ENCODE measurements at regions not wholly inside any gene's neighbourhood (a gene's known extent, or its start where the extent isn't known, plus 50 kb on each side); places are given as distances from the start of the nearest gene placed in this dataset.

DNA sequence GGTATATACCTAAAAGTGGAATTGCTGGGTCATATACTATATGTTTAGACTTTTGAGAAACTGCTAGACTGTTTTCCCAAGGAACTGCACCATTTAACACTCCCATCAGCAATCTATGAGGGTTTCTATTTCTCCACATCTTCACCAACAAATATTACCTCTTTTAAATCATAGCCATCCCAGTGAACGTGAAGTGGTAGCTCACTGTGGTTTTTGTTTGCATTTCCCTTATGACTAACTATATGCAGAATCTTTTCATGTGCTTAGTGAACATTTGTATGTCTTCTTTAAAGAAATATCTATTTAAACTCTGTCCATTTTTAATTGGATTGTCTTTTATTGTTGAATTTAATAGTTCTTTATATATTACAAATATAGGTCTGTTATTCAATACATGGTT, 115.8 kb upstream of the SEC61G start:
- TF ChIP-seq, protein P1, sequence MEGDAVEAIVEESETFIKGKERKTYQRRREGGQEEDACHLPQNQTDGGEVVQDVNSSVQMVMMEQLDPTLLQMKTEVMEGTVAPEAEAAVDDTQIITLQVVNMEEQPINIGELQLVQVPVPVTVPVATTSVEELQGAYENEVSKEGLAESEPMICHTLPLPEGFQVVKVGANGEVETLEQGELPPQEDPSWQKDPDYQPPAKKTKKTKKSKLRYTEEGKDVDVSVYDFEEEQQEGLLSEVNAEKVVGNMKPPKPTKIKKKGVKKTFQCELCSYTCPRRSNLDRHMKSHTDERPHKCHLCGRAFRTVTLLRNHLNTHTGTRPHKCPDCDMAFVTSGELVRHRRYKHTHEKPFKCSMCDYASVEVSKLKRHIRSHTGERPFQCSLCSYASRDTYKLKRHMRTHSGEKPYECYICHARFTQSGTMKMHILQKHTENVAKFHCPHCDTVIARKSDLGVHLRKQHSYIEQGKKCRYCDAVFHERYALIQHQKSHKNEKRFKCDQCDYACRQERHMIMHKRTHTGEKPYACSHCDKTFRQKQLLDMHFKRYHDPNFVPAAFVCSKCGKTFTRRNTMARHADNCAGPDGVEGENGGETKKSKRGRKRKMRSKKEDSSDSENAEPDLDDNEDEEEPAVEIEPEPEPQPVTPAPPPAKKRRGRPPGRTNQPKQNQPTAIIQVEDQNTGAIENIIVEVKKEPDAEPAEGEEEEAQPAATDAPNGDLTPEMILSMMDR (IDR thresholded peaks at IDR 0.05; ENCODE audit: insufficient read depth, low read length, poor library complexity, severe bottlenecking) = no peak
- TF ChIP-seq EZH2phosphoT487 (conservative IDR thresholded peaks at IDR 0.05; ENCODE audit: low read length) = no peak

All from SU-DHL-6 (cell line).